Glutamatergic neuron (in vitro differentiated cells): ENCODE measurements at regions not wholly inside any gene's neighbourhood (a gene's known extent, or its start where the extent isn't known, plus 50 kb on each side); places are given as distances from the start of the nearest gene placed in this dataset.
"Not testable (repeated sequence)": the region's sequence is repeated elsewhere in the genome, so short reads cannot be mapped to it uniquely, and the experiment has no call there.

Experiments
- DNase-seq: peaks from one replicate; pipeline ENCODE4 v3.0.0; 2022
- H3K27ac Mint-ChIP-seq: one replicate; pipeline ENCODE4 v1.8.0; 2020; ENCODE audit warnings: mild to moderate bottlenecking, mixed read lengths, inconsistent platforms; ENCODE audit not compliant: unreplicated experiment
- H3K27me3 Mint-ChIP-seq: one replicate; pipeline ENCODE4 v1.8.0; 2020; ENCODE audit warnings: mild to moderate bottlenecking, moderate library complexity, mixed read lengths, inconsistent platforms; ENCODE audit not compliant: unreplicated experiment
- H3K36me3 Mint-ChIP-seq: one replicate; pipeline ENCODE4 v1.8.0; 2020; ENCODE audit warnings: mild to moderate bottlenecking, mixed read lengths, inconsistent platforms; ENCODE audit not compliant: unreplicated experiment
- H3K4me1 Mint-ChIP-seq: one replicate; pipeline ENCODE4 v1.8.0; 2020; ENCODE audit warnings: mild to moderate bottlenecking, low read depth, mixed read lengths, inconsistent platforms; ENCODE audit not compliant: unreplicated experiment
- H3K4me3 Mint-ChIP-seq: one replicate; pipeline ENCODE4 v1.8.0; 2020; ENCODE audit warnings: mild to moderate bottlenecking, mixed read lengths, inconsistent platforms; ENCODE audit not compliant: unreplicated experiment
- H3K9me3 Mint-ChIP-seq: one replicate; pipeline ENCODE4 v1.8.0; 2020; ENCODE audit warnings: mild to moderate bottlenecking, moderate library complexity, mixed read lengths, inconsistent platforms; ENCODE audit not compliant: unreplicated experiment
- CTCF ChIP-seq: fragments of 200-600 bp; sonication (generic); IDR thresholded peaks from one replicate; pipeline ENCODE4 v1.5.0; 2021; ENCODE audit not compliant: partially characterized antibody, unreplicated experiment

- not testable (repeated sequence) for H3K4me3 Mint-ChIP-seq, H3K36me3 Mint-ChIP-seq, H3K4me1 Mint-ChIP-seq, H3K27me3 Mint-ChIP-seq, H3K9me3 Mint-ChIP-seq, H3K27ac Mint-ChIP-seq, DNase-seq
Observed at GRCh38 chr5:50591338-50591737, 75.1 kb upstream of the PARP8 start.

GRCh38 chr5:50593681-50594080 is 72.8 kb upstream of the PARP8 start:
- no peak for DNase-seq
- Mint-ChIP-seq H3K4me3 (no peak overlapping the region), H3K4me1 (peaks cover 2% of the 10 kb centered on the region), H3K9me3 (peaks cover 2% of the 10 kb centered on the region), H3K27ac (no peak overlapping the region), H3K36me3 (no peaks in the 10 kb centered on the region), H3K27me3 (no peaks in the 10 kb centered on the region)
- TF ChIP-seq CTCF = no peak

GRCh38 chr5:50595199-50595598 is 71.2 kb upstream of the PARP8 start:
- no peak overlapping the region for H3K27ac Mint-ChIP-seq
- DNase-seq = no peak

GRCh38 chr5:50601576-50601975 is 64.9 kb upstream of the PARP8 start:
- H3K27me3 Mint-ChIP-seq, H3K4me1 Mint-ChIP-seq, H3K4me3 Mint-ChIP-seq, H3K9me3 Mint-ChIP-seq, H3K36me3 Mint-ChIP-seq, DNase-seq, H3K27ac Mint-ChIP-seq: not testable (repeated sequence)

More at GRCh38 chr5:50595199-50595598, 71.2 kb upstream of the PARP8 start:
- peaks cover 2% of the 10 kb centered on the region for H3K4me1 Mint-ChIP-seq
- no peak overlapping the region for H3K4me3 Mint-ChIP-seq
- H3K36me3 Mint-ChIP-seq = no peaks in the 10 kb centered on the region
- no peaks in the 10 kb centered on the region for H3K9me3 Mint-ChIP-seq
- no peak for TF ChIP-seq CTCF
- H3K27me3 Mint-ChIP-seq = no peaks in the 10 kb centered on the region

- H3K36me3 Mint-ChIP-seq = peaks cover 13% of the 10 kb centered on the region
- DNase-seq = no peak
- TF ChIP-seq CTCF = no peak
- no peak overlapping the region for H3K4me3 Mint-ChIP-seq
- H3K27ac Mint-ChIP-seq = no peak overlapping the region
- peaks cover 1% of the 10 kb centered on the region for H3K27me3 Mint-ChIP-seq
- no peaks in the 10 kb centered on the region for H3K4me1 Mint-ChIP-seq
- peaks cover 6% of the 10 kb centered on the region for H3K9me3 Mint-ChIP-seq
Observed at GRCh38 chr5:50606179-50606578, 60.3 kb upstream of the PARP8 start.

GRCh38 chr5:50607456-50607855 is 59.0 kb upstream of the PARP8 start:
- H3K27ac Mint-ChIP-seq, H3K9me3 Mint-ChIP-seq, H3K4me3 Mint-ChIP-seq, H3K4me1 Mint-ChIP-seq, H3K27me3 Mint-ChIP-seq, DNase-seq: not testable (repeated sequence)
- H3K36me3 Mint-ChIP-seq = peaks cover 13% of the 10 kb centered on the region

- H3K36me3 Mint-ChIP-seq = peaks cover 13% of the 10 kb centered on the region
- DNase-seq, H3K4me3 Mint-ChIP-seq, H3K4me1 Mint-ChIP-seq, H3K9me3 Mint-ChIP-seq, H3K27ac Mint-ChIP-seq, H3K27me3 Mint-ChIP-seq: not testable (repeated sequence)
Observed at GRCh38 chr5:50607953-50608705, 58.3 kb upstream of the PARP8 start.

- H3K27ac Mint-ChIP-seq, H3K36me3 Mint-ChIP-seq, H3K4me3 Mint-ChIP-seq, H3K4me1 Mint-ChIP-seq, H3K27me3 Mint-ChIP-seq, DNase-seq, H3K9me3 Mint-ChIP-seq: not testable (repeated sequence)
Observed at GRCh38 chr5:50613057-50613456, 53.4 kb upstream of the PARP8 start.
